ENCODE measurements at regions not wholly inside any gene's neighbourhood (a gene's known extent, or its start where the extent isn't known, plus 50 kb on each side); places are given as distances from the start of the nearest gene placed in this dataset.

- Histone ChIP-seq H4K20me1 (ENCODE audit: control insufficient read depth, extremely low read depth, insufficient read depth, low read length) (no peaks in the 10 kb centered on the region), H3K9ac (ENCODE audit: insufficient read depth, low read length) (no peak overlapping the region), H3K4me3 (replicated peaks in 1 of 4; ENCODE audit: control extremely low read depth in 1 of 4, insufficient read depth in 1 of 4, low read depth in 3 of 4, low read length in 4 of 4) (no peak overlapping the region), H3K27me3 (ENCODE audit: control insufficient read depth, insufficient read depth, low read length) (no peaks in the 10 kb centered on the region), H2AFZ (ENCODE audit: low read length) (no peak overlapping the region), H3K4me1 (ENCODE audit: control insufficient read depth, extremely low read depth, insufficient read depth, low read length) (no peaks in the 10 kb centered on the region), H3K4me2 (ENCODE audit: extremely low read depth, insufficient read depth, low read length) (no peak overlapping the region), H3K27ac (ENCODE audit: insufficient read depth, low read length) (no peak overlapping the region), H3K9me3 (ENCODE audit: control insufficient read depth, insufficient read depth, low read depth, low read length) (no peaks in the 10 kb centered on the region), H3K36me3 (ENCODE audit: control insufficient read depth, insufficient read depth, low read length) (no peaks in the 10 kb centered on the region), H3K79me2 (ENCODE audit: control insufficient read depth, insufficient read depth, low read length) (no peaks in the 10 kb centered on the region)
- no peak for TF ChIP-seq CTCF (conservative IDR thresholded peaks at IDR 0.05 in 1 of 2, IDR thresholded peaks at IDR 0.05 in 1 of 2; ENCODE audit: low read depth in 1 of 2, low read length in 2 of 2)
- TF ChIP-seq EZH2 (IDR thresholded peaks at IDR 0.05; ENCODE audit: low read length, missing control alignments), result no peak
- DNase-seq (ENCODE audit: low read depth in 2 of 2), result no peak
These were observed 473.6 kb upstream of the SLC10A2 start for GRCh38 chr13:103539721-103540381.

- Histone ChIP-seq H3K36me3 (ENCODE audit: control insufficient read depth, insufficient read depth, low read length) (no peaks in the 10 kb centered on the region), H3K4me1 (ENCODE audit: control insufficient read depth, extremely low read depth, insufficient read depth, low read length) (no peaks in the 10 kb centered on the region), H3K79me2 (ENCODE audit: control insufficient read depth, insufficient read depth, low read length) (no peaks in the 10 kb centered on the region), H3K4me3 (replicated peaks in 1 of 4; ENCODE audit: control extremely low read depth in 1 of 4, insufficient read depth in 1 of 4, low read depth in 3 of 4, low read length in 4 of 4) (no peak overlapping the region), H4K20me1 (ENCODE audit: control insufficient read depth, extremely low read depth, insufficient read depth, low read length) (no peaks in the 10 kb centered on the region), H3K27me3 (ENCODE audit: control insufficient read depth, insufficient read depth, low read length) (no peaks in the 10 kb centered on the region), H3K9me3 (ENCODE audit: control insufficient read depth, insufficient read depth, low read depth, low read length) (no peaks in the 10 kb centered on the region), H3K4me2 (ENCODE audit: extremely low read depth, insufficient read depth, low read length) (no peak overlapping the region), H2AFZ (ENCODE audit: low read length) (no peak overlapping the region), H3K27ac (ENCODE audit: insufficient read depth, low read length) (no peak overlapping the region), H3K9ac (ENCODE audit: insufficient read depth, low read length) (no peak overlapping the region)
- no peak for DNase-seq (ENCODE audit: low read depth in 2 of 2)
- no peak for TF ChIP-seq EZH2 (IDR thresholded peaks at IDR 0.05; ENCODE audit: low read length, missing control alignments)
- no peak for TF ChIP-seq CTCF (conservative IDR thresholded peaks at IDR 0.05 in 1 of 2, IDR thresholded peaks at IDR 0.05 in 1 of 2; ENCODE audit: low read depth in 1 of 2, low read length in 2 of 2)
These were observed 473.0 kb upstream of the SLC10A2 start for GRCh38 chr13:103539265-103539664.

- H3K27ac ChIP-seq (ENCODE audit: insufficient read depth, low read length), result no peak overlapping the region
These were observed 471.4 kb upstream of the SLC10A2 start for GRCh38 chr13:103537616-103538015.

More at GRCh38 chr13:103537616-103538015, 471.4 kb upstream of the SLC10A2 start:
- Histone ChIP-seq H3K79me2 (ENCODE audit: control insufficient read depth, insufficient read depth, low read length) (no peaks in the 10 kb centered on the region), H3K4me1 (ENCODE audit: control insufficient read depth, extremely low read depth, insufficient read depth, low read length) (no peaks in the 10 kb centered on the region), H3K4me3 (replicated peaks in 1 of 4; ENCODE audit: control extremely low read depth in 1 of 4, insufficient read depth in 1 of 4, low read depth in 3 of 4, low read length in 4 of 4) (no peak overlapping the region), H3K36me3 (ENCODE audit: control insufficient read depth, insufficient read depth, low read length) (no peaks in the 10 kb centered on the region), H3K27me3 (ENCODE audit: control insufficient read depth, insufficient read depth, low read length) (no peaks in the 10 kb centered on the region), H4K20me1 (ENCODE audit: control insufficient read depth, extremely low read depth, insufficient read depth, low read length) (no peaks in the 10 kb centered on the region), H3K4me2 (ENCODE audit: extremely low read depth, insufficient read depth, low read length) (no peak overlapping the region), H3K9me3 (ENCODE audit: control insufficient read depth, insufficient read depth, low read depth, low read length) (no peaks in the 10 kb centered on the region), H3K9ac (ENCODE audit: insufficient read depth, low read length) (no peak overlapping the region), H2AFZ (ENCODE audit: low read length) (no peak overlapping the region)
- TF ChIP-seq CTCF (conservative IDR thresholded peaks at IDR 0.05 in 1 of 2, IDR thresholded peaks at IDR 0.05 in 1 of 2; ENCODE audit: low read depth in 1 of 2, low read length in 2 of 2) (no peak), EZH2 (IDR thresholded peaks at IDR 0.05; ENCODE audit: low read length, missing control alignments) (no peak)
- no peak for DNase-seq (ENCODE audit: low read depth in 2 of 2)
